GM18870 (cell line): ENCODE measurements at regions not wholly inside any gene's neighbourhood (a gene's known extent, or its start where the extent isn't known, plus 50 kb on each side); places are given as distances from the start of the nearest gene placed in this dataset.
"Not testable (repeated sequence)": the region's sequence is repeated elsewhere in the genome, so short reads cannot be mapped to it uniquely, and the experiment has no call there.

ENCODE experiments used
- ATAC-seq: cut with Tn5 transposase; IDR thresholded peaks from one replicate; pipeline ENCODE4 v1.9.1; 2021; ENCODE audit warnings: moderate library complexity; ENCODE audit not compliant: unreplicated experiment

- ATAC-seq = not testable (repeated sequence)
These were observed 144.3 kb downstream of the CCDC74A start for GRCh38 chr2:131671841-131672470.

DNA sequence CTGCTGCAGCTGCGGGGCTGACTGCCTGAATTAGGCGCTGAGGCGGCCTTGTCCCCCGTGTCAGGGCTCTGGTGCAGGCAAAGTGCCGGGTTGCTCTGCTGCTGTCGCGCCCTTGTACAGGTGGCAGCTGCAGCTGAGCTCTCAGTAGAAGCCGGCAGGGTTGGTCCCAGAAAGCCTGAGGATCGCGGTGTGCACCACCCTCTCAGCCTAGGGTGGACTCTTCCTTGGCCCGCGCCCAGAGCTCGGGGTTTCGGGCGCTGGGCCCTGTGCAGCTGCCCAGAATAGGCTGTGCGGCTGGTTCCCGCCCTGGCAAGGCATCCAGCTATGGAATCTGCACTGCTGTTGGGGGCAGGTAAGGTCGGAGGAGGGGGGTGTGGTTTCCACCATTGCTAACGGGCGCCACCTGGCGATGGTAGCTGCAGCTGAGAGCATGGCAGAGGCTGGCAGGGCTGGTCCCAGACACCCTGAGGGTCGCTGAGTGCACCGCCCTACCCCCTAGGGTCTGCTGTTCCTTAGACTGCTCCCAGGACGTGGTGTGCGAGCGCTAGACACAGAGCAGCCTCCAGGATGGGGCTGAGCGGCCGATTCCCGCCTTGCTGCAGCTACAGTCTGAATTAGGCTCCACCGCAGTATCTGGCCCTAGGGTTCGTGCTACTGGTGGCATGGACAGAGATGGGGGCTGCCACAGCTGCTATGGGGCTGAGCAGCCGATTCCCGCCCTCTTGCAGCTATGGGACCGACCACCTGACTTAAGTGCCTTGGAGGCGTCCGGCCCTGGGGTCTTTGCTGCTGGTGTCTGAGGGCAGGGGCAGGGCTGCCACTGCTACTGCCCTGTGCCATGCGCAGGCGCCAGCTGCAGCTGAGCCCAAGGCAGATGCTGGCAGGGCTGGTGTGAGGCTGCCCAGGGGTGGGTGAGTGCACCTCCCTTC, 145.0 kb downstream of the CCDC74A start:
- ATAC-seq = peak; percentile 89

DNA sequence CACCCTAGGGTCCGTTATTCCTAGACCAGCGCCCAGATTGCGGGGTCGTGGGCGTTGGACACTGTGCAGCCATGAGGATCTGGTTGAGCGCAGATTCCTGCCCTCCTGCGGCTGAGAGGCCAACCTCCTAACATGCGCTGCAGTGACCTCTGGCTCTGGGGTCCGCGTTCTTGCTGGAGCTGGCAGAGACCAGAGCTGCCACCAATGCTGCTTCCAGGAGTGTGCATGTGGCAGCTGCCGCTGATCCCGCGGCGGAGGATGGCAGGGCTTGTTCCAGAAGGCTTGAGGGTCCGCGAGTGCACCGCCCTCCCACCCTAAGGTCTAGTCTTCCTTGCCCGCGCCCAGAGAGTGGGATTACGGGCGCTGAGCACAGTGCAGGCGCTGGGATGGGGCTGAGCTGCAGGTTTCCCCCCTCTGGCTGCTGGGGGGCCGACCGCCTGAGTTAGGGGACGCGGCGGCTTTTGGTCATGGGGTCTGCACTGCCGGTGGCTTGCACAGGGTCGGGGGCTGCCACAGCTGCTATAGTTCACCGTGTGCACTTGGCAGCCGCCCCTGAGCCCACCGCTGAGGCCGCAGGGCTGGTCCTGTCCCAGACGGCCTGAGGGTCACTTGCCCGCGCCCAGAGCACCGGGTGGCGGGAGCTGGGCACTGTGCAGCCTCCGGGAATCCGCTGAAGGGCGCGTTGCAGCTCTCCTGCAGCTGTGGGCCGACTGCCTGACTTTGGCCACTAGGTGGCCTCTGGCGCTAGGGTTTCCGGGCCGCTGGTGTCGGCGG, 145.9 kb downstream of the CCDC74A start:
- ATAC-seq = peak; percentile 87

DNA sequence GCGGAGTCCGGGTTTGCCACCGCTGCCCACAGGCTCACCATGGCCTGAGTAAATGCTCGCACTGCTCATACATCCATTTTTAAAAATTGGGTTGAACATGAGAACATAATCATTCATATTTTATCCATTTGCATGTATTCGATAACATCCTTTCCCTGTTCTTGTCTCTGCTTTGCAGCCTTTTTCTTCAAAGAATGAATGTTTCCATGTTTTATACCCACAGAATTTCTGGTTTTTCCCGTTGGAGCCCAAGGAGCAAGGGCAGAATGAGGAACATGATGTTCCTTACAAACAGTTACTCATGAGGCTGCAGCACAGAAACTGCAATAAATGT, 146.5 kb downstream of the CCDC74A start:
- ATAC-seq = no peak

DNA sequence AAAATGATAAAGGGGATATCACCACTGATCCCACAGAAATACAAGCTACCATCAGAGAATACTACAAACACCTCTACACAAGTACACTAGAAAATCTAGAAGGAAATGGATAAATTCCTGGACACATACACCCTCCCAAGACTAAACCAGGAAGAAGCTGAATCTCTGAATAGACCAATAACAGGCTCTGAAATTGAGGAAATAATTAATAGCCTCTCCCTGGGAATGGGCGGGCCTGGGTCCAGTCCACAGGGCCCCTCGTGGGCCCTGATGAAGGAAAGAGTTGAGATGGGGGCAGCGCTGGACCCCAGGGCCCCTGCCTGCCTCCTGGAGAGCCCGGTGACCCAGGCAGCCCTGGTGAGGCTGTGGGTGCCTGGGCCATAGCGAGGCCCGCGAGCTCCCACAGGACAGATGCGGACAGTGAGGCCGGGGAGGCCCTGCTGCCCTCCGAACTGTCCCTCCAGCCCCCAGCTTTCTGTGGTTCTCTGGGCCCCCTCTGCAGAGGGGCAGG, 154.0 kb downstream of the CCDC74A start:
- ATAC-seq = peak; percentile 19

DNA sequence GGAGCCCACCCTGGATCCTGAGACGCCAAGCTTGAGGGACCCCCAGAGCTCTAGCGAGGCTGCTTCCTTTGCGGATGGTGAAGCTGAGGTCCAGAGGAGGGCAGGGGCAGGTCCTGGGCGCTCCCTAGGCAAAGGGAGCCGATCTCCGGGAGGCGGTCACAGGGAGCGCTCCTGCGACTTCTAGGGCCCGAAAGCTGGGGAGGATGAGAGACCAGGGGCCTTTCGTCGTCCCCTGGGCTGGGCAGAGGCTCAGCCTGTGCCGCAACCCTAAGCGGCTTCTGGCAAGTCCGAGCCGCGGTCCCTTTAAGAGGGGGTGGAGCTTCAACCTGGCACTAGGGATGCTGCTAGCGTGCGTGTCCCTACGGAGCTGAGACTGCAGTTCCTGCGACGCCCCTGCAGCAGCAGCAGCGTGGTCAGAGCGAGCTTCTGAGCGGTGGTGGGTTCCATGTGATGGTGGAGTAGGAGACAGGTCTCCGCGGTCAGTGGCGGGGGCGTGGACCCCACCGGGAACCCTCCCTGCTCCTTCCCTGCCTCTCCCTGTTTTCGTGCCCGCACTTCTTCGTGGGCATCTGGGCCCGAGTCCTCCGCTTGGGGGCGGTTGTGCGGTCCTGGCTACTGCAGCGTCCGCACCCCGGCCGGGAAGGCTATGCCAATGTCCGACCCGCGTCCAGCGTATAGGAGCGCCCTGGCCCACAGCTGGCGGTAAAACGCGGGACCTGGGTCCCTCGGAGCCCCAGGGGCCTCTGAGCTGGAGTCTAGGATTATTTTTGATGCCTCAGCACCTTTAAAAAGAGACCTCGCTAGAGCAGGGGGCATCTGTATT, 154.6 kb downstream of the CCDC74A start:
- peak; percentile 99 for ATAC-seq

GRCh38 chr2:131682945-131683330, 155.2 kb downstream of the CCDC74A start:
- peak; percentile 33 for ATAC-seq

GRCh38 chr2:131684631-131685316, 157.1 kb downstream of the CCDC74A start:
- not testable (repeated sequence) for ATAC-seq

- not testable (repeated sequence) for ATAC-seq
These were observed 158.6 kb downstream of the CCDC74A start for GRCh38 chr2:131686164-131686893.

GRCh38 chr2:131686894-131687238, 159.2 kb downstream of the CCDC74A start:
- ATAC-seq = not testable (repeated sequence)

- ATAC-seq = not testable (repeated sequence)
These were observed 161.4 kb downstream of the CCDC74A start for GRCh38 chr2:131689066-131689465.

GRCh38 chr2:131711268-131711667, 183.6 kb downstream of the CCDC74A start:
- ATAC-seq = not testable (repeated sequence)

DNA sequence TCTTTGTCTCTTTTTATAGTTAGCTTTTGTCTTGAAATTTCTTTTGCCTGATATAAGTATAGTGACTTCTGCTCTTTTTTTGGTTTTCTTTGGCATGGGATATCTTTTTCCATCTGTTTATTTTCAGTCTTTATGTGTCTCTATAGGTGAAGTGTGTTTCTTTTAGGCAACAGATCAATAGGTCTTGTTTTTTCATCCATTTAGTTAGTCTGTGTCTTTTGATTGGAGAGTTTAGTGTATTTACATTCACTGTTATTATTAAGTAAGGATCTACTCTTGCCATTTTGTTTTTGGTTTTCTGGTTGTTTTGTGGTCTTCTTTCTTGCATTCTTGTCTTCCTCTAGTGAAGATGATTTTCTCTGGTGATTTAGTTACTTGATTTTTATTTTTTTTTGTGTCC, 190.2 kb downstream of the CCDC74A start:
- ATAC-seq = not testable (repeated sequence)

GRCh38 chr2:131721163-131721562, 193.5 kb downstream of the CCDC74A start:
- not testable (repeated sequence) for ATAC-seq

- not testable (repeated sequence) for ATAC-seq
These were observed 194.6 kb downstream of the CCDC74A start for GRCh38 chr2:131722256-131722655.

GRCh38 chr2:131724019-131724418, 196.3 kb downstream of the CCDC74A start:
- no peak for ATAC-seq

GRCh38 chr2:131728451-131728850, 200.8 kb downstream of the CCDC74A start:
- ATAC-seq = not testable (repeated sequence)

DNA sequence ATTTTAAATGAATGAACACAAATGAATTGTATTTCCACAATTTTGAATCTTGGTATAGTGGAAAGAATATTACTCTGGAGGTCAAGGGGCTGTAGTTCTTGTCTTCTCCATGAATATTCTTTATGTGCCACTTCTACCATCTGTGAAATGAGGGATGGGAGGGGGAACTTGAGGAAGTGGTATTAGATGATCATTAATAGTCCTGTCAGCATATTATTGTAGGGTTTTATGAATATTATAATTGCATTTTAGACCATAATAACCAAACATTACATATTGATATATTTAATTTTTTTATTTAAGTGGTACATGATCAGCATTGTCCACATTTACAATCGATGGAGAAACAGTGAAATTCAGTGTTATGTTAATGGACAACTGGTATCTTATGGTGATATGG, 205.8 kb downstream of the CCDC74A start:
- ATAC-seq = not testable (repeated sequence)

DNA sequence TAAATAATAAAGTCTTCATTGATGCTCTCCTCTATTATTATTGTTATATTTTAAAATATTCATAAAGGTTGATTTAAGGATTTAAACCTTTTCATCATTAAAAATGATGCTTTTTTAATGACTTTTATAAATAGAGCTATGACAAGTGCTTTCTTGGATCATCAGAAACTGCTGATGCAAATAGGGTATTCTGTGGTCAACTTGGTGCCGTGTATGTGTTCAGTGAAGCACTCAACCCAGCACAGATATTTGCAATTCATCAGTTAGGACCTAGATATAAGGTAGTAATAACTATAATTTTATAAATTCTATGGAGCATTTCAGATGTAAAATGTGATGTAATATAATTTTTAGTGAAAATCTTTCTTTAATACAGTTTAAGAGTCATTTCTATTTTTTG, 208.7 kb downstream of the CCDC74A start:
- not testable (repeated sequence) for ATAC-seq
